ENCODE measurements at regions not wholly inside any gene's neighbourhood (a gene's known extent, or its start where the extent isn't known, plus 50 kb on each side); places are given as distances from the start of the nearest gene placed in this dataset.
A peak's percentile ranks its signal among the peaks of the same experiment; 100 is the strongest.

GRCh38 chr6:40937491-40937890 lies 101.5 kb downstream of the UNC5CL start:
- no peak for DNase-seq (ENCODE audit: low spot score)

DNA sequence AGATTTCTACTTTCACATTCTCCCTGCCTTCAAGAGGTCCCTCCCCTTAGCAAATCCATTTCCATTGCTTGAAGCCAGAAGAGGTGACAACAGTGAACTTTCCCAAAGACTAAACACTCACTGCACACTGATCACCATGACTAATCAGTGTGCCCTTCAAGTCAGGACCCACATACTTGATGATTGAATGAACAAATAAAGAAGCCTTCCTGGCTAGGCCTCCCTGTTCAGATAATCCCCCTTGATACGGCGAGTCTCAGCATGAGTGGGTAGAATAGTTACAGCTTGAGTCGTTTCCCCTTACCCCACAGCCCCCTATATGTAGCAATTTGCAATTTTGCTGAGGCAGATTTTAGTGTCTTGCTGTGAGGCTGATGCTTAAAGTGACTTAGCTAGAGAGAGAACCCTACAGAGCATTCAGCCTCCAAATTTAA lies 102.2 kb downstream of the UNC5CL start:
- DNase-seq (ENCODE audit: low spot score): no peak

DNA sequence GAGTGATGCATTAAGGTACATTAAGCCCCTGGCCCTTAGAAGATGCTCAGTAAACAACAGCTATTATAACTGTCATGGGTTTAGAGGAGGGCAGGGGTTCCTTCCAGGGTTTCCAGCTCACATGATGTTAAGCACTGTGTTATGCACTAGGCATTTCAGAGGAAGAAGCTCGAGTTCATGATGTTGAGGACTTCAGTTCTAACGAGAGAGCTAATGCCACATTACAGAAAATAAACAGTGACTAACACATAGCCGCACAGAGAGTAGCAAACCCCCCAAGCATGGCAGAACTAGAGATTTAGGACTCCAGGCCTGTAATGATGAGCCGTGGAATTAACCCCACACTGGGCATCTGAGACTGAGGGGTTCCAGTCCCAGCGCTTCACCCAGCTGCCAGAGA lies 105.2 kb downstream of the UNC5CL start:
- DNase-seq (ENCODE audit: low spot score): no peak

DNA sequence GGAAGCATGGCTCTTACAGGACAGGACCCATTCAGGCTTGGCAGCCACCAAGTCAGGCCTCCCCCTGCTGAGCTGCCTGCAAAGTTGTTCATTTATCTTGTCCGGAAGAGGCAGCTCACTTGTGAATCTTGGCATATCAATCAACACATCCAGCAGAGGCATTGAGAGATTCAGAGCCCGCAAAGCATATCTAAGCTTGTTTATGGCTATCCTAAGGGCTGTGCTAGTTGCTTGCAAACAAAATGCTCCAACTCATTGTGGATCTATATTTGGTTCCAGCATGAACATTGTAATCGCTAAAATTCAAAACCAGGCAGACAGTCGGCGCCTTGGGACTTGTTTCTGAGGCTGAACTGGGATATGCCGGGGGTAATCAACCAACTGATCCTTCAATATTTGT lies 106.1 kb downstream of the UNC5CL start:
- DNase-seq (ENCODE audit: low spot score): no peak

GRCh38 chr6:40932366-40932765 lies 106.7 kb downstream of the UNC5CL start:
- DNase-seq (ENCODE audit: low spot score): no peak

- DNase-seq (ENCODE audit: low spot score): no peak
These were observed 107.1 kb downstream of the UNC5CL start for GRCh38 chr6:40931931-40932330.

DNA sequence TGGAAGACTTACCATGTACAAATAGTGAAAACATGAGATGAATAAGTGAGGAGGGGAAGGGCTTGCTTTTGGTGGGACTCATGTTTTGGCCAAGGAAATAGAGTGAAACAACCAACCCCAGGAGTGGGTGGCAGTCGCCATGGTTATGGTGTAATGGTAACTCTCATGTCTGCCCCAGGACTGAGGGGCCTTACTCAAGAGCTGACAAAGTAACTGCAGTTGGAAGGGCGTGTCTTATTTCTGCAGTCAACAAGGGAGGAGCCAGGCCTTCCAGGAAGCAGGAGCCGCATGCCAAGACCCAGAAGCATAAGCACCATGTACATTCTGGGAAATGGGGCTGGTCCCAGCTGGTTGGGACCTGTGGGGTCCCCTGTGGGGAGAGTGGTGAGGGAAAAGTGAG lies 108.5 kb downstream of the UNC5CL start:
- peak; percentile 47 for DNase-seq (ENCODE audit: low spot score)

DNA sequence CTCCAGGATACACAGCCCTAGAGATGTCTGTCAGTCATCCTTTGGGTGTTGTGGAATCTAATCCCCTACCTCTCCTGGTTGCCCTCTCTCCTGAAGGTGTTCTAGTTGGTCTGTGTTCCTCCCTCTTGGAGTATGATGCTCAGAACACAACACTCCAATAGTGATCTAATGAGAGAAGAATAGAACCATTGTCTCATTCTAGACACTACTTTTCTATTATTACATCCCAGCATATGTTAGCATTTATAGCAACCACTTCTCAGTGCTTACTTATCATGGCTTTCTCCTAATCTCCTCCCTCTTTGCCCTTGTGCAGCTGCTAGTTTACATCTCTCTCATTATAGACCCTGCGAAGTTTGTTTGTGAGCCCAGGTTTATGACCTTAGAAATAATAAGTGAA lies 109.0 kb downstream of the UNC5CL start:
- DNase-seq (ENCODE audit: low spot score): no peak

DNA sequence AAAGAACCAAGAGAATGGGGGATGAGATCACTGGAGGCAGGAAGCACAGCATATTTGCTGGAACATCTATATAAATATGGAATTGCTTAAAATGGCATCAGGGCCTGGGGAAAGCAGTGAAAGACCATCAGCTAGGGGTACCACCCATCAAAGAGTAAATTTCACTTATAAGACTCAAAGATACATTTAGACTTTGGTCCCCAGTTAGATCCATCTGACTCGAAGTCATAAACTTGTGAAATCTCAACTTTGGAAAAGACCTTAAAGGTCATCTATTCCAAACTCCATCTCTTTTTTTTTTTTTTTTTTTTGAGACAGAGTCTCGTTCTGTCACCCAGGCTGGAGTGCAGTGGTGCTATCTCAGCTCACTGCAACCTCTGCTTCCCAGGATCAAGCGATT lies 109.8 kb downstream of the UNC5CL start:
- DNase-seq (ENCODE audit: low spot score): no peak

DNA sequence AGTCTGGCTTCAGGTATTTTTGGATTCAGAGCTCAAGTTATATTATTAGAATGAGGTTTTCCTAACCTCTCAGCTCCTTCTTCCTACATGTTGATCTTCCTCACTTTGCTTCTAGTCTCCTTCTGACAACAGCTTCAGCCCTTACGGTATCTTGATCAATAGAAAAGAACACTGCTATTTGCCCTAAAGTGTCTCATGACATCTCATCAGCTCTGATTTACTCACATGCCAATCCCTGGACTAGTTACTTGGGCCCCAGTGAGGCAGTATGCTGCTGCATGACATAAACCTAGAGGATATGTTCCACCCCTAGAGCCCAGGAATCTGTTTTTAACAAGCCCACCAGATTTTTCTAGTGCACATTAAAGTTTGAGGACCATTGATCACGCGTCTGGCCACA lies 110.3 kb downstream of the UNC5CL start:
- no peak for DNase-seq (ENCODE audit: low spot score)

DNA sequence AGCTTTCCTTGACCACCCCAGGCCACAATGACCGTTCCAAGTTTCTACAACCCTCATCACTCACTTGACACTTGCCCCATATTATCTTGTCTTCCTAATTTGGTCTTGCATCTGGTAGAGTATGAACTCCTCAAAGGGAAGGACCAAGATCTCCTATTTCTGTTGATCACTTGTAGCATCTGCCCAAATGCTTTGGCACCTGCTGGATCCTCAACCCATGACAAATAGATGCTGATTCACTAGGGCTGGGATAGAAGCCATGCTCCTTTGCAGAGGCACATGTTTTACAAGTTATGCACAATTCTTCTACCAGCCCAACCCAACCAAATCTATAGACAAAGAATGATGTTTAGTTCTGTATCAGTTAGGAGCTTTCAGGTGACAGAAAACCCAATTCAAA lies 110.7 kb downstream of the UNC5CL start:
- DNase-seq (ENCODE audit: low spot score): no peak

GRCh38 chr6:40925341-40925740 lies 113.7 kb downstream of the UNC5CL start:
- no peak for DNase-seq (ENCODE audit: low spot score)

DNA sequence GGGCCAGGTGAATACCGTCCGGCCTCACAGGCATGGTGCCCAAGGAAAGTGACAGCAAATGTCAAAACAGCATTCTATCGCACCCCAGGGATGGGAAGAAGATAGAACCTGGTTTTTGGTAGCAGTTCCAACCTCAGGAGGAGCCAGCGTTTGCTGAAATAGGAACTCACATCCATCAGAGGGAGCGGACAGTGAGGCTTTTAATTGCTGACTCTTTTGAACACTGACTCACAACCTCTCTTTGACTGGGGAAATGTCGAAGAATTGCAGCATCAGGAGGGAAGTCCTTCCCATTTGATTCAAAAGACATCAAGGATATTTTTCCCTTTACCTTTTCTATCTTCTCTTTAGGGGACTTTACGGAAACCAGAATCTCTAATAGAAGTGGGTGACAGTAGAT lies 114.2 kb downstream of the UNC5CL start:
- no peak for DNase-seq (ENCODE audit: low spot score)

GRCh38 chr6:40923880-40924279 lies 115.1 kb downstream of the UNC5CL start:
- no peak for DNase-seq (ENCODE audit: low spot score)

- no peak for DNase-seq (ENCODE audit: low spot score)
These were observed 115.7 kb downstream of the UNC5CL start for GRCh38 chr6:40923326-40923725.

DNA sequence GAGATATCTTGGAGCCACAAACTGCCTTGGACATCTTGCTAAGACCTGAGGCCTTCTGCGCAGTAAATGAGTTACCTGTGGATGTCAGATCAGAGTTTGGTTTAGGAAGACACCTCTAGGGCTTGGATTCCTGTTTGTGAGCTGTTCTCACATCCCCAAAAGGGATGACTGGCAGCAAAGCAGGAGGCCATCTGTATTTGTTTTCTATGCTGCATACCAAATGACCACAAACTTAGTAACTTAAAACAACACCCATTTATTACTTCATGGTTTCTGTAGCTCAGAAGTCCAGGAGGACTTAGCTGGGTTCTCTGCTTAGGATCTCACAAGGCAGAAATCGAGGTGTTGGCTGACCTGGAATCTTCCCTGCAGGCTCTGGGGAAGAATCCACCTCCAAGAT lies 116.7 kb downstream of the UNC5CL start:
- DNase-seq (ENCODE audit: low spot score): no peak

DNA sequence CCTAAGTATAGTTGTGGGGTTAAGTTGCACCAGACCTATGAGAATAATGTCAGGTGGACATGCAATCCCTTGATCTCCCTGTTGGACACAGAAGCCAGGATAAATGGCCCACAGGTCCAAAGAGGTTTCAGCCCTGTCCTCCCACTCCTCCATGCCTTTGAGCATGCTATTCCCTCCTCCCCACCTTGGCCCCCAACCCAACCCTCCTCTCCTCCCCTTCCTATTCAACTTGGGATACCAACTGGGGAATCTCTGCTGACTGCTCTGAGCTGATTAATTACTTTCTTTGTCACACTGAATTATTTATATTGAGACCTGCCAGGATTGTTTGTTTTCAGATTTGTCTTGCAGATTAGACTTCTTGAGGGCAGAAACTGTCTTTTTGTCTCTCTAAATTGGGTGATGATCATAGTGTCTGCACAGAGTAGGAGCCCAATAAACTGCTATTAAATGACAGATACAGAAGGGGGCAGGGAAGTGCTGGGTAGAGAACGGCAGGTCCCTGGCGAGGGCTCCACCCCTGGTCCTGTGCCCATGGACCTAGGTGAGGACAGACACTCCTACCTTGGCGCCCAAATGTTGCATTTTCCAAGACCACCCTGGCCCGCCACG lies 120.9 kb downstream of the UNC5CL start:
- no peak for DNase-seq (ENCODE audit: low spot score)

DNA sequence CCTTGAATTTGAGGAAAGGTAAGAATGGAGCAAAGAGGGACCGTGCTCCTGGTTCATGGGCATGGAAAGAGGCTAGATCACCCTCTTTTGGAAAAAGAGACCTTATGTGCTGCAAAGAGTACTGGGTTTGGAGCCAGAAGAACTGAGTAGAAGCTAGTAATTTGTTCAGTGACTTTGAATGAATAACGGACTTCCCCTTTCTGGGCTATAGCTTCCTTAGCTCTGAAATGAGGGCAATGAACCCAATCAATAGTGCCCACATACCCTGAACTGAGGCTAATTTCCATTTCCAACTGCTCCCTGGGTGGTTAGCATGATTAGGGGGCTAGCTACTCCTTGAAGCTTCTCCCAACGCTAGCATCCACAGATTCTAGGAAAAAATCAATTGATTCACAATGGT lies 121.4 kb downstream of the UNC5CL start:
- DNase-seq (ENCODE audit: low spot score): no peak

GRCh38 chr6:40916845-40917244 lies 122.2 kb downstream of the UNC5CL start:
- no peak for DNase-seq (ENCODE audit: low spot score)

- DNase-seq (ENCODE audit: low spot score): no peak
These were observed 123.9 kb downstream of the UNC5CL start for GRCh38 chr6:40915165-40915564.

DNA sequence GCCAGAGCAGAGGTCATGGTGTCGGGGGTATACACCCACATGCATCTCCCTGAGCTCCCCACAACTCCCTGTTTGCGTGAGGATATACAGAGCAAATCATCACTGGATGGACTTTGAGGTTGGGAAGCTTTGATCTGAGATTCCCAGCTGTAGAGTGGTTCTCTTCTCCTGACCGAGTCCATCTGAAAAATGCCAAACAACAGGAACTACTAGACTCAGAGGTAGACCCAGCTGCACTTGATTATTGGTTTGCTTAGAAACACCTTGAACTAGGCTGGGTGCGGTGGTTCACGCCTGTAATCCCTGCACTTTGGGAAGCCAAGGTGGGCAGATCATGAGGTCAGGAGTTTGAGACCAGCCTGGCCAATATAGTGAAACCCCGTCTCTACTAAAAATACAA lies 125.0 kb downstream of the UNC5CL start:
- no peak for DNase-seq (ENCODE audit: low spot score)

DNA sequence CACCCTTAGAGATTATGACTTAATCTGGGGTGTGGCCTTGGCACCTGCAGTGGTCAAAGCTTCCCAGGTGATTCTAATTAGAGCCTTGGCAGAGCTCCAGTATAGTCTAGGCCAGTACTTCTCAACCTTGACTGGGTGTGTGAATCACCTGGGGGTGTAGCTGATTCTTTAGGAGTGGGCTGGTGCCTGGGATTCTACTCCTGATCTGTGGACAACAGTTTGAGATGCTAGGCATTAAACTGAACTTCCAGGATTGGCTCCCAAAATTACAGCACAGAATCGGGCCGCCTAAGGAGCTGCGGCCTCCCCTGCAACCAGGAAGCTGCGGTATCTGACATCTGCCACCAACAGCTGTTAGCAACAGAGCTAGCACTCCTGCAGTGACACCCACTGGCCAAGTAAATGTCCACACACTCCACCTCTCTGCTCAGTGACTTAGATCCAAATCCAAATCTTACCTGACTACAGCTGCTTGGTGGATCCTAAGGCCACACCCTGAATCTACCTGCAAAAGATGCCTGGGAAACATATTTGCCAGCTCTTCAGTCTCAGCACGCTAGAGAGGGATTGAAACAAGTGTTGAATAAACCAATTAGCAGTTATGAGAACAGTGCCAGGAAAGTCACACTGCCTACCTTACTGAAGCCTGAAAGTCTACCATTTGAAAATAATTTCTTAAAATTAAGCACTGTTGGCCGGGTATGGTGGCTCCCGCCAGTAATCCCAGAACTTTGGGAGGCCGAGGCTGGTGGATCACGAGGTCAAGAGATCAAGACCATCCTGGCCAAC lies 126.7 kb downstream of the UNC5CL start:
- peak; percentile 17 for DNase-seq (ENCODE audit: low spot score)

DNA sequence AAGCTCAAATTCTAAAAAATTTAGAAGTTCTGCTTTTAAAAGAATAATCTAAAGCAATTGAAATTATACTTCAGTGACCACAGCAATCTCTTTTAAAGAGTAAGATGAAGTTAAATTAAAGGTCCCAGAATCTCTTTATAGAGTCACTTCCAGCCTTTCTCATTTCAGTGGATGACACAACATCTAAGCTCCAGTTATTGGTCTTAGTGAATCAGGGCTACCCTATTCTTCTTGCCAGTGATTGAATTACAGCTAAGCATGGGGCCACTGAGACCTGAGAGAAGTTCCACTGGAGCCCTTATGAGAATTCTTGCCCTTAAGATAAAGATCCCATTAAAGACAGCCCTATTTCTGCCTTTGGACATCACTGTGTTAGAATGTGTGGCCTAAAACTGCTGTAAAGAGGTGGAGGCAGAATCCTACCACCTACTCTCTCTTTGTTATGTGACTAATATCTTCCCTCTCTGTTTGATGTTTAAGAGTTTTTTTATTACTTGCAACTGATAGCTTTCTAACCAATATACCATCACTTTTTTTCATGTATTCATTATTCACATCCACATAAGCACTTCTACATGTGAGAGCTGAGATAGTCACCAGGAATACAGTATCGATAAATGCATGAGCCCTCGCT lies 128.6 kb downstream of the UNC5CL start:
- no peak for DNase-seq (ENCODE audit: low spot score)
